SK-N-SH (cell line): ENCODE measurements at regions not wholly inside any gene's neighbourhood (a gene's known extent, or its start where the extent isn't known, plus 50 kb on each side); places are given as distances from the start of the nearest gene placed in this dataset.

ENCODE experiments used
- CHD2 ChIP-seq: fragments of 150-350 bp; IDR thresholded peaks from 2 replicates; pipeline ENCODE4 v1.6.1; 2018; ENCODE audit warnings: low read length; ENCODE audit not compliant: partially characterized antibody
- EZH2phosphoT487 ChIP-seq: fragments of 200-600 bp; sonication (generic); IDR thresholded peaks from 2 replicates; pipeline ENCODE4 v1.6.1; 2017; ENCODE audit warnings: low read depth, mixed run types, mild to moderate bottlenecking, antibody characterized with exemption, moderate library complexity, borderline replicate concordance
- FOXM1 ChIP-seq: IDR thresholded peaks from 2 replicates; pipeline ENCODE4 v1.4.0; 2012; ENCODE audit warnings: low read depth, mild to moderate bottlenecking
- GABPA ChIP-seq: IDR thresholded peaks from 2 replicates; pipeline ENCODE4 v1.4.0; 2012; ENCODE audit warnings: low read depth, mild to moderate bottlenecking
- JUND ChIP-seq: IDR thresholded peaks from 2 replicates; pipeline ENCODE4 v1.4.0; 2012
- MXI1 ChIP-seq: IDR thresholded peaks from 2 replicates; pipeline ENCODE4 v1.6.1; 2012; ENCODE audit warnings: mild to moderate bottlenecking, low read depth, low read length, improper control_type of control experiment
- POLR2AphosphoS5 ChIP-seq: IDR thresholded peaks from 2 replicates; pipeline ENCODE4 v1.6.1; 2012; ENCODE audit warnings: low read depth, low read length
- RAD21 ChIP-seq: IDR thresholded peaks from 2 replicates; pipeline ENCODE4 v1.6.1; 2012; ENCODE audit warnings: mild to moderate bottlenecking, low read length
- SMC3 ChIP-seq: IDR thresholded peaks from 2 replicates; pipeline ENCODE4 v1.6.1; 2012; ENCODE audit warnings: low read depth, low read length, improper control_type of control experiment
- TF ChIP-seq, protein P1 (sequence below): fragments of 200-600 bp; sonication (generic); IDR thresholded peaks from 2 replicates; pipeline ENCODE4 v1.6.1; 2017; ENCODE audit warnings: antibody characterized with exemption, mild to moderate bottlenecking, moderate library complexity
- TF ChIP-seq, protein P2 (sequence below): IDR thresholded peaks from 2 replicates; pipeline ENCODE4 v1.4.0; 2012; ENCODE audit warnings: low read depth
- TF ChIP-seq, protein P3 (sequence below): fragments of 150-350 bp; IDR thresholded peaks from 2 replicates; pipeline ENCODE4 v1.6.1; 2017; ENCODE audit warnings: antibody characterized with exemption, low read length, low read depth, borderline replicate concordance
- TF ChIP-seq, protein P4 (sequence below): fragments of 150-350 bp; IDR thresholded peaks from 2 replicates; pipeline ENCODE4 v1.6.1; 2016; ENCODE audit warnings: mild to moderate bottlenecking, low read depth, low read length

DNA sequence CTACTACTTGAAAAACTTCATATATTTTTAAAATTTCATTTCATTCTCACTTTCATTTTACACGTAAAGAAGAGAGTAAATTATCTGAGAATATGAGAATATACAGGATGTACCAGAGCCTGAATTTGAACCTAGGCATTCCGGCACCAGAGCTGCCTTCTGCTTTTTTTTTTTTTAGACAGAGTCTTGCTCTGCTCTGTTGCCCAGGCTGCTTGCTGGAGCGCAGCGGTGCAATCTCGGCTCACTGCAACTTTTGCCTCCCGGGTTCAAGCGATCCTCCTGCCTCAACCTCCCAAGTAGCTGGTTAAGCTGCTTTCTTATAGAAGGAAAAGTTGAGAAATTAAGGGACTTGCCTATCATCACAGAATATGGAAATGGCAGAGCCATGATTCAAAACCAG lies 540.1 kb downstream of the EBF1 start:
- TF ChIP-seq, protein P1, sequence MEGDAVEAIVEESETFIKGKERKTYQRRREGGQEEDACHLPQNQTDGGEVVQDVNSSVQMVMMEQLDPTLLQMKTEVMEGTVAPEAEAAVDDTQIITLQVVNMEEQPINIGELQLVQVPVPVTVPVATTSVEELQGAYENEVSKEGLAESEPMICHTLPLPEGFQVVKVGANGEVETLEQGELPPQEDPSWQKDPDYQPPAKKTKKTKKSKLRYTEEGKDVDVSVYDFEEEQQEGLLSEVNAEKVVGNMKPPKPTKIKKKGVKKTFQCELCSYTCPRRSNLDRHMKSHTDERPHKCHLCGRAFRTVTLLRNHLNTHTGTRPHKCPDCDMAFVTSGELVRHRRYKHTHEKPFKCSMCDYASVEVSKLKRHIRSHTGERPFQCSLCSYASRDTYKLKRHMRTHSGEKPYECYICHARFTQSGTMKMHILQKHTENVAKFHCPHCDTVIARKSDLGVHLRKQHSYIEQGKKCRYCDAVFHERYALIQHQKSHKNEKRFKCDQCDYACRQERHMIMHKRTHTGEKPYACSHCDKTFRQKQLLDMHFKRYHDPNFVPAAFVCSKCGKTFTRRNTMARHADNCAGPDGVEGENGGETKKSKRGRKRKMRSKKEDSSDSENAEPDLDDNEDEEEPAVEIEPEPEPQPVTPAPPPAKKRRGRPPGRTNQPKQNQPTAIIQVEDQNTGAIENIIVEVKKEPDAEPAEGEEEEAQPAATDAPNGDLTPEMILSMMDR = no peak
- TF ChIP-seq FOXM1 (no peak), CHD2 (no peak), RAD21 (no peak), JUND (no peak), EZH2phosphoT487 (no peak), POLR2AphosphoS5 (no peak), GABPA (no peak), SMC3 (no peak), MXI1 (no peak)
- TF ChIP-seq, protein P2, sequence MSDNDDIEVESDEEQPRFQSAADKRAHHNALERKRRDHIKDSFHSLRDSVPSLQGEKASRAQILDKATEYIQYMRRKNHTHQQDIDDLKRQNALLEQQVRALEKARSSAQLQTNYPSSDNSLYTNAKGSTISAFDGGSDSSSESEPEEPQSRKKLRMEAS = no peak
- TF ChIP-seq, protein P3, sequence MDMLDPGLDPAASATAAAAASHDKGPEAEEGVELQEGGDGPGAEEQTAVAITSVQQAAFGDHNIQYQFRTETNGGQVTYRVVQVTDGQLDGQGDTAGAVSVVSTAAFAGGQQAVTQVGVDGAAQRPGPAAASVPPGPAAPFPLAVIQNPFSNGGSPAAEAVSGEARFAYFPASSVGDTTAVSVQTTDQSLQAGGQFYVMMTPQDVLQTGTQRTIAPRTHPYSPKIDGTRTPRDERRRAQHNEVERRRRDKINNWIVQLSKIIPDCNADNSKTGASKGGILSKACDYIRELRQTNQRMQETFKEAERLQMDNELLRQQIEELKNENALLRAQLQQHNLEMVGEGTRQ = no peak
- TF ChIP-seq, protein P4, sequence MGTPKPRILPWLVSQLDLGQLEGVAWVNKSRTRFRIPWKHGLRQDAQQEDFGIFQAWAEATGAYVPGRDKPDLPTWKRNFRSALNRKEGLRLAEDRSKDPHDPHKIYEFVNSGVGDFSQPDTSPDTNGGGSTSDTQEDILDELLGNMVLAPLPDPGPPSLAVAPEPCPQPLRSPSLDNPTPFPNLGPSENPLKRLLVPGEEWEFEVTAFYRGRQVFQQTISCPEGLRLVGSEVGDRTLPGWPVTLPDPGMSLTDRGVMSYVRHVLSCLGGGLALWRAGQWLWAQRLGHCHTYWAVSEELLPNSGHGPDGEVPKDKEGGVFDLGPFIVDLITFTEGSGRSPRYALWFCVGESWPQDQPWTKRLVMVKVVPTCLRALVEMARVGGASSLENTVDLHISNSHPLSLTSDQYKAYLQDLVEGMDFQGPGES = no peak
